A673 (cell line): ENCODE measurements at regions not wholly inside any gene's neighbourhood (a gene's known extent, or its start where the extent isn't known, plus 50 kb on each side); places are given as distances from the start of the nearest gene placed in this dataset.

ENCODE experiments used
- CTCF ChIP-seq: fragments of 300-800, 200-600 bp; sonication (generic); conservative IDR thresholded peaks from 2 replicates; pipeline ENCODE4 v1.5.1; 2017; ENCODE audit warnings: low read depth, mild to moderate bottlenecking, antibody characterized with exemption, low read length, moderate library complexity, mixed read lengths
- EZH2 ChIP-seq: fragments of 200-600 bp; sonication (generic); IDR thresholded peaks from 2 replicates; pipeline ENCODE4 v1.6.1; 2017; ENCODE audit warnings: borderline replicate concordance, low read depth, mild to moderate bottlenecking, mixed read lengths, antibody characterized with exemption, low read length; ENCODE audit not compliant: poor library complexity, severe bottlenecking

GRCh38 chr21:35925497-35925896 is 134.8 kb downstream of the SETD4 start:
- TF ChIP-seq CTCF (no peak), EZH2 (no peak)
